Liver (tissue), 8 donors: ENCODE measurements at regions not wholly inside any gene's neighbourhood (a gene's known extent, or its start where the extent isn't known, plus 50 kb on each side); places are given as distances from the start of the nearest gene placed in this dataset.

ENCODE experiments used
- DNase-seq: peaks from one replicate; pipeline ENCODE4 v3.0.0-alpha.2; 2017; ENCODE audit warnings: low spot score
- H3K27ac ChIP-seq, 2 donors: one replicate each; pipeline ENCODE4 v1.7.0; 2013; ENCODE audit warnings: inconsistent platforms in 2 of 2, low read length in 2 of 2, control low read depth in 1 of 2, low read depth in 1 of 2, mild to moderate bottlenecking in 1 of 2
- H3K27me3 ChIP-seq, 4 donors: one replicate each; pipeline versions ENCODE4 v1.6.1 to v1.7.0; 2013; ENCODE audit warnings: low read length in 3 of 4, inconsistent platforms in 1 of 4, mild to moderate bottlenecking in 1 of 4, moderate library complexity in 1 of 4; ENCODE audit not compliant: control insufficient read depth in 4 of 4, insufficient read depth in 4 of 4
- H3K36me3 ChIP-seq, 4 donors: one replicate each; pipeline versions ENCODE4 v1.6.1 to v1.7.0; 2013; ENCODE audit warnings: low read length in 3 of 4, mild to moderate bottlenecking in 3 of 4, low read depth in 1 of 4, moderate library complexity in 1 of 4; ENCODE audit not compliant: control insufficient read depth in 4 of 4, insufficient read depth in 3 of 4
- H3K4me1 ChIP-seq, 4 donors: one replicate each; pipeline versions ENCODE4 v1.6.1 to v1.7.0; 2013; ENCODE audit warnings: low read length in 3 of 4, mild to moderate bottlenecking in 3 of 4, moderate library complexity in 1 of 4; ENCODE audit not compliant: control insufficient read depth in 4 of 4, insufficient read depth in 4 of 4
- H3K4me3 ChIP-seq, 3 donors: one replicate each; pipeline versions ENCODE4 v1.6.1 to v1.7.0; 2013; ENCODE audit warnings: low read length in 3 of 3, control low read depth in 1 of 3, low read depth in 1 of 3, mild to moderate bottlenecking in 1 of 3
- H3K9ac ChIP-seq, 2 donors: one replicate each; pipeline ENCODE4 v1.7.0; 2013; ENCODE audit warnings: low read length in 2 of 2, mild to moderate bottlenecking in 2 of 2, moderate library complexity in 2 of 2, control low read depth in 1 of 2, low read depth in 1 of 2
- H3K9me3 ChIP-seq, 4 donors: one replicate each; pipeline versions ENCODE4 v1.6.1 to v1.7.0; 2013; ENCODE audit warnings: low read length in 3 of 4; ENCODE audit not compliant: control insufficient read depth in 4 of 4
- ATF3 ChIP-seq: IDR thresholded peaks from 2 replicates; pipeline ENCODE4 v1.6.1; 2016; ENCODE audit warnings: antibody characterized with exemption
- EGR1 ChIP-seq, 2 donors: IDR thresholded peaks; 2 replicates each; pipeline ENCODE4 v1.6.1; 2016 to 2018; ENCODE audit warnings: antibody characterized with exemption in 2 of 2, low read depth in 2 of 2
- FOXA1 ChIP-seq: IDR thresholded peaks from 2 replicates; pipeline ENCODE4 v1.6.1; 2016; ENCODE audit warnings: antibody characterized with exemption
- FOXA2 ChIP-seq: IDR thresholded peaks from 2 replicates; pipeline ENCODE4 v1.6.1; 2016; ENCODE audit warnings: antibody characterized with exemption
- GABPA ChIP-seq, 2 donors: IDR thresholded peaks in 1 of 2; conservative IDR thresholded peaks in 1 of 2; 2 replicates each; pipeline ENCODE4 v1.6.1; 2016; ENCODE audit warnings: antibody characterized with exemption in 2 of 2, mild to moderate bottlenecking in 1 of 2, moderate library complexity in 1 of 2
- HNF4A ChIP-seq, 2 donors: conservative IDR thresholded peaks; 2 replicates each; pipeline ENCODE4 v1.6.1; 2016; ENCODE audit warnings: antibody characterized with exemption in 2 of 2, mild to moderate bottlenecking in 2 of 2
- HNF4G ChIP-seq: IDR thresholded peaks from 2 replicates; pipeline ENCODE4 v1.6.1; 2016; ENCODE audit warnings: antibody characterized with exemption
- JUND ChIP-seq, 2 donors: IDR thresholded peaks; 2 replicates each; pipeline ENCODE4 v1.6.1; 2016; ENCODE audit warnings: antibody characterized with exemption in 2 of 2
- MAX ChIP-seq: IDR thresholded peaks from 2 replicates; pipeline ENCODE4 v1.6.1; 2016; ENCODE audit warnings: antibody characterized with exemption
- NR2F2 ChIP-seq: IDR thresholded peaks from 2 replicates; pipeline ENCODE4 v1.6.1; 2016; ENCODE audit warnings: antibody characterized with exemption
- RAD21 ChIP-seq, 2 donors: IDR thresholded peaks; 2 replicates each; pipeline ENCODE4 v1.6.1; 2016; ENCODE audit warnings: antibody characterized with exemption in 2 of 2, mild to moderate bottlenecking in 2 of 2
- REST ChIP-seq: IDR thresholded peaks from 2 replicates; pipeline ENCODE4 v1.6.1; 2016; ENCODE audit warnings: antibody characterized with exemption, mild to moderate bottlenecking
- RXRA ChIP-seq, 2 donors: IDR thresholded peaks; 2 replicates each; pipeline ENCODE4 v1.6.1; 2017 to 2018; ENCODE audit warnings: antibody characterized with exemption in 2 of 2, mild to moderate bottlenecking in 1 of 2
- SP1 ChIP-seq: IDR thresholded peaks from 2 replicates; pipeline ENCODE4 v1.6.1; 2018; ENCODE audit warnings: antibody characterized with exemption, mild to moderate bottlenecking
- TAF1 ChIP-seq: conservative IDR thresholded peaks from 2 replicates; pipeline ENCODE4 v1.6.1; 2016; ENCODE audit warnings: antibody characterized with exemption, mild to moderate bottlenecking
- YY1 ChIP-seq: IDR thresholded peaks from 2 replicates; pipeline ENCODE4 v1.6.1; 2016; ENCODE audit warnings: antibody characterized with exemption, mild to moderate bottlenecking
- WGBS: extraction: QIAGEN DNeasy Blood & Tissue Kit; methylation state at CpG from one replicate; pipeline ENCODE4 v1.1.7; 2013; 5-methylcytosine and 5-hydroxymethylcytosine counted together
- TF ChIP-seq, protein P1 (sequence below): fragments of 150-350 bp; IDR thresholded peaks from 2 replicates; pipeline ENCODE4 v1.5.1; 2017; ENCODE audit warnings: improper control_type of control experiment, low read depth, low read length; ENCODE audit not compliant: missing input control
- TF ChIP-seq, protein P2 (sequence below): IDR thresholded peaks from 2 replicates; pipeline ENCODE4 v1.6.1; 2016; ENCODE audit warnings: antibody characterized with exemption
- donor health status: healthy.
- donor health status: healthy.
- donor health status: healthy.
- donor health status: healthy.
- donor health status: healthy.

DNA sequence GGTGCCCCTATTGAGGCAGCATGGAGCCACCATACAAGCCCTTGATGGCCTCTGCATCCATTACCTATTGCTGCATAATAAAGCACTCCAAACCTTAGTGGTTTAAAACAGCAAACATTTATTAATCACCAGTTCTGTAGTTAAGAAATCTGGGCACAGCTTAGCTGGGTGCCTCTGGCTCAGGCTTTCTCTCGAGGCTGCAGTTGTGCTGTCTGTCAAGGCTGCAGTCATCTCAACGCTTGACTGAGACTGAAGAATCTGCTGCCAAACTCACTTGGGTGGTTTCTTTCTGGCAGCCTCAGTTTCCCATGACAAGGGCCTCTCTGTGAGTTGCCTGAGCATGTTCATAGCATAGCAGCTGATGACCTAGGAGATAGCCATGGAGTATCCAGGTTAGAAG, 207.4 kb upstream of the LRFN2 start:
- Histone ChIP-seq H3K4me1 (no peaks in the 10 kb centered on the region), H3K27ac (no peak overlapping the region), H3K9ac (no peak overlapping the region), H3K4me3 (no peak overlapping the region), H3K36me3 (no peaks in the 10 kb centered on the region), H3K9me3 (no peaks in the 10 kb centered on the region), H3K27me3 (no peaks in the 10 kb centered on the region)
- TF ChIP-seq SP1 (no peak), TAF1 (no peak), RXRA (IDR thresholded peaks at IDR 0.05) (no peak), MAX (no peak), RAD21 (IDR thresholded peaks at IDR 0.05) (no peak), ATF3 (no peak), NR2F2 (no peak), REST (no peak), YY1 (no peak), HNF4G (no peak), FOXA2 (no peak), JUND (IDR thresholded peaks at IDR 0.05) (no peak), HNF4A (conservative IDR thresholded peaks at IDR 0.05) (no peak)
- TF ChIP-seq, protein P1, sequence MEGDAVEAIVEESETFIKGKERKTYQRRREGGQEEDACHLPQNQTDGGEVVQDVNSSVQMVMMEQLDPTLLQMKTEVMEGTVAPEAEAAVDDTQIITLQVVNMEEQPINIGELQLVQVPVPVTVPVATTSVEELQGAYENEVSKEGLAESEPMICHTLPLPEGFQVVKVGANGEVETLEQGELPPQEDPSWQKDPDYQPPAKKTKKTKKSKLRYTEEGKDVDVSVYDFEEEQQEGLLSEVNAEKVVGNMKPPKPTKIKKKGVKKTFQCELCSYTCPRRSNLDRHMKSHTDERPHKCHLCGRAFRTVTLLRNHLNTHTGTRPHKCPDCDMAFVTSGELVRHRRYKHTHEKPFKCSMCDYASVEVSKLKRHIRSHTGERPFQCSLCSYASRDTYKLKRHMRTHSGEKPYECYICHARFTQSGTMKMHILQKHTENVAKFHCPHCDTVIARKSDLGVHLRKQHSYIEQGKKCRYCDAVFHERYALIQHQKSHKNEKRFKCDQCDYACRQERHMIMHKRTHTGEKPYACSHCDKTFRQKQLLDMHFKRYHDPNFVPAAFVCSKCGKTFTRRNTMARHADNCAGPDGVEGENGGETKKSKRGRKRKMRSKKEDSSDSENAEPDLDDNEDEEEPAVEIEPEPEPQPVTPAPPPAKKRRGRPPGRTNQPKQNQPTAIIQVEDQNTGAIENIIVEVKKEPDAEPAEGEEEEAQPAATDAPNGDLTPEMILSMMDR, result no peak
- DNase-seq, result no peak
- WGBS, result 76% methylated on average over 2 of the region's 2 CpGs

GRCh38 chr6:40792183-40792582, 205.0 kb upstream of the LRFN2 start:
- no peaks in the 10 kb centered on the region for H3K36me3 ChIP-seq
- H3K4me3 ChIP-seq, result no peak overlapping the region
- no peak for DNase-seq
- WGBS, result 75% methylated on average over 2 of the region's 2 CpGs
- no peak overlapping the region for H3K9ac ChIP-seq
- H3K4me1 ChIP-seq, result no peaks in the 10 kb centered on the region
- no peak overlapping the region for H3K27ac ChIP-seq
- H3K27me3 ChIP-seq, result no peaks in the 10 kb centered on the region
- H3K9me3 ChIP-seq, result no peaks in the 10 kb centered on the region
- TF ChIP-seq GABPA (IDR thresholded peaks at IDR 0.05 in 1 of 2, conservative IDR thresholded peaks at IDR 0.05 in 1 of 2), result no peak
- TF ChIP-seq EGR1 (IDR thresholded peaks at IDR 0.05; ENCODE audit: low read depth in 2 of 2), result no peak
- no peak for TF ChIP-seq JUND (IDR thresholded peaks at IDR 0.05)
- TF ChIP-seq FOXA2, result no peak
- TF ChIP-seq ATF3, result no peak
- TF ChIP-seq REST, result no peak
- no peak for TF ChIP-seq NR2F2
- TF ChIP-seq, protein P1, result no peak
- TF ChIP-seq HNF4A (conservative IDR thresholded peaks at IDR 0.05), result no peak
- no peak for TF ChIP-seq RAD21 (IDR thresholded peaks at IDR 0.05)
- no peak for TF ChIP-seq RXRA (IDR thresholded peaks at IDR 0.05)
- TF ChIP-seq FOXA1, result no peak
- no peak for TF ChIP-seq YY1
- TF ChIP-seq, protein P2, sequence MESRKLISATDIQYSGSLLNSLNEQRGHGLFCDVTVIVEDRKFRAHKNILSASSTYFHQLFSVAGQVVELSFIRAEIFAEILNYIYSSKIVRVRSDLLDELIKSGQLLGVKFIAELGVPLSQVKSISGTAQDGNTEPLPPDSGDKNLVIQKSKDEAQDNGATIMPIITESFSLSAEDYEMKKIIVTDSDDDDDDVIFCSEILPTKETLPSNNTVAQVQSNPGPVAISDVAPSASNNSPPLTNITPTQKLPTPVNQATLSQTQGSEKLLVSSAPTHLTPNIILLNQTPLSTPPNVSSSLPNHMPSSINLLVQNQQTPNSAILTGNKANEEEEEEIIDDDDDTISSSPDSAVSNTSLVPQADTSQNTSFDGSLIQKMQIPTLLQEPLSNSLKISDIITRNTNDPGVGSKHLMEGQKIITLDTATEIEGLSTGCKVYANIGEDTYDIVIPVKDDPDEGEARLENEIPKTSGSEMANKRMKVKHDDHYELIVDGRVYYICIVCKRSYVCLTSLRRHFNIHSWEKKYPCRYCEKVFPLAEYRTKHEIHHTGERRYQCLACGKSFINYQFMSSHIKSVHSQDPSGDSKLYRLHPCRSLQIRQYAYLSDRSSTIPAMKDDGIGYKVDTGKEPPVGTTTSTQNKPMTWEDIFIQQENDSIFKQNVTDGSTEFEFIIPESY, result no peak
